KOPT-K1 (cell line): ENCODE measurements at regions not wholly inside any gene's neighbourhood (a gene's known extent, or its start where the extent isn't known, plus 50 kb on each side); places are given as distances from the start of the nearest gene placed in this dataset.

Source experiments
- H3K27ac ChIP-seq: fragments of 200-600 bp; sonication (generic); 2 replicates; pipeline ENCODE4 v1.5.1; 2016; ENCODE audit warnings: antibody characterized with exemption, mild to moderate bottlenecking, low read depth, low read length; ENCODE audit not compliant: poor library complexity, severe bottlenecking
- H3K36me3 ChIP-seq: fragments of 200-600 bp; sonication (generic); 2 replicates; pipeline ENCODE4 v1.5.1; 2017; ENCODE audit warnings: antibody characterized with exemption, mild to moderate bottlenecking, low read length, moderate library complexity; ENCODE audit not compliant: insufficient read depth
- H3K9me3 ChIP-seq: fragments of 200-600 bp; sonication (generic); 2 replicates; pipeline ENCODE4 v1.5.1; 2017; ENCODE audit warnings: antibody characterized with exemption, low read length, mild to moderate bottlenecking; ENCODE audit not compliant: insufficient read depth, poor library complexity, severe bottlenecking

DNA sequence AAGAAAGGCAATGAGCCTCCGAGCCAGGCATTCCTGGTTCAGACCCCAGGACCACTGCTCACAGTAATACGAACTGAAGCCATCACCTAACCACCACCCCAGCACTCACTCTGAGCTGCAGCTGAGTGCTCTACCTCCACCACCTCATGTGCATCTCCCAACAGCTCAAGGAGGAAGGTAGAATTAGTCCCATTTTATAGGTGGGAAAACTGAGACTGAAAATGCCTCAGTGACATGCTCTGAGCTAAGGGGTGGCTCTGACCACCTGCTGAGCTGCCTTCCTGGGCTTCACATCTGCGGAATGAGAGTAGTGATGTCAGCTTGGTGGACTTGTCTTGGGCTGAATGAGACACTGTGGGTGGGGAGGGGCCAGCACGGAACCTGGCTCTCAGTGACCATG is 159.7 kb upstream of the UNC5B start:
- no peaks in the 10 kb centered on the region for H3K9me3 ChIP-seq
- H3K27ac ChIP-seq: no peak overlapping the region
- H3K36me3 ChIP-seq: no peaks in the 10 kb centered on the region

DNA sequence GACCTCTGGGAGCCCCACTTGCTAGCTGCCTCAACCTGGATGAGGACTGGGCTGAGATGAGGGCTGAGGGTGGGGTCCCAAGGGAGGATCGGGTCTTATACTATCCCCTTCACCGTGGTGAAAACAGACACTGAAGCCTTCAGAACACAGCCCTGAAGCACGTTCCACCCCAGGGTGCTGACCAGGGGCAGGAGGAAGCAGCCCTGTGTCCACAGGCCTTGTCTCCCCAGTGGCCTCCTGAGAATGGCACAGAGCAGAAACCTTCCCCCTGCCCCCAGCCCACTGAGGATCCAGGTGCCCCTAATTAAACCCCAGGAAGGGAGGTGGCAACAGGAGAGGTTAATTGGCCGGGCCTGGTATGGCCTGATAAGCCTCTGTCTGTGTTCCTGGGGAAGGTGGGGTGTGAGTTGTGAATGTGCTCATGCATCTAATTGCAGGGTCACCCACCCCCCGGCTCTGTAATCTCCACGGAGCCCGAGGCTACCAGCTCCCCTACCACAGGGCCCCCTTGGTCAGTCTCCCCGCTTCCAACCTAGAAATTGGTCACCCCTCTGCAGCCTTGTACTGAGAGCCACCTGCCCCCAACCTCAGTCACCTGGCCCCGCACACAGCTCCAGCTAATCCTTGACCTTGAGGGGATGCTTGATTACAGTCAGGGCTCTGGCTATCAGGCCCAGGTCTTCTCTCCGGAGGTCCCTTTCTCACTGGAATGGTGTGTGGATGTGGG is 159.0 kb upstream of the UNC5B start:
- H3K27ac ChIP-seq: no peak overlapping the region
- no peaks in the 10 kb centered on the region for H3K9me3 ChIP-seq
- H3K36me3 ChIP-seq: no peaks in the 10 kb centered on the region

- Histone ChIP-seq H3K36me3 (no peaks in the 10 kb centered on the region), H3K9me3 (no peaks in the 10 kb centered on the region), H3K27ac (no peak overlapping the region)
Observed at GRCh38 chr10:71058308-71058707, 154.1 kb upstream of the UNC5B start.

DNA sequence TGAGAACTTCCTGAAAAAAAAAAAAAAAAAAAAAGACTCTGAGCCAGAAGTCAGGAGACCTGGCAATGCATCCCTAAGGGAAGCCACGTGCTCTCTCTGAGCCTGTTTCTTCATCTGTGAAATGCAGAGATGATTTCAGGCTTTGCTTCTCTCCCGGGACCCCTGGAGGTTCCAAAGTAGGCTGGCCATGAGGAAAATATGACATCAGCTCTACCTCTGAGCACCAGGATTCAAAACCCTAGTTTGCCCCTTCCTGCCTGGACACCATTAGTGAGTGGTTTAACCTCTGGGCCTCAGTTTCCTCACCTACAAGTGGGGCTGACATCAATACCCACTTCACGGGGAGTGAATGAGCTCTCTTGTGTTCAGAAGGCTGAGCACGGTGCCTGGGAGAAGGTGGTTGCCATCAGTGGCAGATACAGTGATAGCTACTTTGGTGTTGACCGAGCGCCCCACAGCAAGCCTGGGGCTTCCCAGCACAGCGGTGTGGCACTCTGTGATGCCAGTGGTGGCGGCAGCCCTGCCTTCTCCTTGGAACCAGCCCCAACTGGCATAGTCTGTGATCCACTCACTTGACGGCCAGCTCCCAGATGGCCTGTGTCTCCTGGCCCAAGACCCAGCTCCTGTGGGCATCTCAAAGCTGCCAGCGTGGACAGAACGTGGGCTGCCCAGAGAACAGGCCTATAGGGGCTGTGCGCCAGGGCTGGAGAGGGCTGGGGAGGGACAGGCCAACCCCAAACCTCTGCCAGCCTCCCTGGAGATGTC is 153.1 kb upstream of the UNC5B start:
- Histone ChIP-seq H3K27ac (no peak overlapping the region), H3K9me3 (no peaks in the 10 kb centered on the region), H3K36me3 (no peaks in the 10 kb centered on the region)

DNA sequence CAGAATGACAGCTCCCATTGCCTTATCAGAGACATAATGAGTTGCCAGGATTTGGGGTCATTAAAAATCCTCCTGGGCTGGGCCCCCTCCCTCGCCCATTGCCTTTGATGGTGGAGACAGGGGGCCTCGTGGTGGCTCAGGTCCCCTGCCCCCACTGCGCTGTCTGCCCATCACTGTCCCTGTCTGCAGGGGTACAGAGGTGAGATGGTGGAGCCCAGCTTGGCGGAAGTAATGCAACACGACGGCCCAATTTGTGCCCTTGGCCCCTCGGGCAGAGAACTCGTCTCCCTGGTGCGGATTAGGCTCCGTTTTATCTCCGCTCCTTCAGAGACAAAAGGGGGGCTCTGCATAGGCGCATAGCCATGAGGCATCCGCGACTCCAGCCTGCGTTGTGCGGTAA is 152.4 kb upstream of the UNC5B start:
- Histone ChIP-seq H3K9me3 (no peaks in the 10 kb centered on the region), H3K36me3 (no peaks in the 10 kb centered on the region), H3K27ac (no peak overlapping the region)

DNA sequence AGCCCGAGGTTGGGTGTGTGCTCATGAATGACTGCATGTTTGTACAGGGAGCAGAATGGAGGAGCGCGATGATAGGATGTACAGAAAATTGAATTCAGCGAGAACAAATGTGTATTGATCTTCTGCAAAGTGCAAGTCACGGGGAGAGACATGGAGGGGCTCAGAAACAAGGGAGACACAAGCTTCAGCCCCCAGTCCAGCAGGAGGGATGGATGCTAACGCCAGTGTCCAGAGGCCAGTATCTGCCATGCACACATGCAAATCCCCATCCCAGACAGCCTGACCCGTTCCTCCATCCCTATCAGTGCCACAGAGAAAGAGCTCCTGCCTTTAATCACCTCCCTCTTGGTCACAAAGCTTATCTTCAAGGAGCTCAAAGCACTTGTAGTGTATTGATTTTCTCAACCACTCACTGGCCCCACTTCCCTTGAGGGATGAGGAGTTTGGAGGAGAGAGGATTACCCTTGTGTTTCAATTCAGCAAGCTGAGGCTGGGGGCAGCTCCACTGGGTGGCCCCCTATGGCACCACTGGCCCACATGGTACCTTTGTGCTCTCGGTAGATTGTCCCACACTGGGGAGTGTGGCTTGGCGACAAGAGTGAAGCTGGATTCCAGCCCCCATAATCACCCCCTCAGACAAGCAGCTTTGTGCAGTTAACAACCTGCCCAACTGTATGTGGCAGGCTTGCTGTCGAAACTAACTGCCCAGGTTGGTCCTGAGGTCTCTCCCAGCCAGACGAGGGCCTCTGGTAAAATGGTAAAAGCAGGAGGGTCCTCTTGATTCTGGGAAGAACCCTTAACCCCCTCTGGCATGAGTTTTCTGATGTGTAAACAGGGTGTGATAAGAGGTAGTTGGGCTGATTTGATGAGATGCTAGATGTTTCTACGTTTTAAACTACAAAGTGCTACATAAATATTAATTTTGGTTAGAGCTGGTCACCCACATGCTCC is 151.6 kb upstream of the UNC5B start:
- Histone ChIP-seq H3K27ac (no peak overlapping the region), H3K36me3 (no peaks in the 10 kb centered on the region), H3K9me3 (no peaks in the 10 kb centered on the region)

GRCh38 chr10:71061472-71061871 is 150.9 kb upstream of the UNC5B start:
- Histone ChIP-seq H3K27ac (no peak overlapping the region), H3K36me3 (no peaks in the 10 kb centered on the region)

DNA sequence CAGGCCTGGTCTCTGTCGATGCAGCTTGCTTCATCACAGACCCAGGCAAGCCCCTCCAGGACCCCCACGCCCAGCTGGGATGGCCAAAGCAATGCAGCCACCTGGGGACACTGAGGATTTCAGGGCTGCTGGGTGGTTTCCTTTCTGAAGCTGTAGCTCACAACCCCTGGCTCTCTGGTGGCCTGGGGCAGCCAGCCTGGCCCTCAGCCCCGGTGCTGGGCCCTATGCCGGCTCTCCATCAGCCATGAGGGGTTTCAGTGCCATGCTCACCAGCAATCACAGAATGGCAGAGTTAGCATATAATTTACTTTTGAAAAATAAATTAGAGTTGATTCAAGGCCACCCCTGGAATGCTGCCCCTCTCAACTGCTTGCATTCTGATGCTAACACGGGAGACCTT is 150.2 kb upstream of the UNC5B start:
- Histone ChIP-seq H3K9me3 (no peaks in the 10 kb centered on the region), H3K27ac (no peak overlapping the region), H3K36me3 (no peaks in the 10 kb centered on the region)

More at GRCh38 chr10:71061472-71061871, 150.9 kb upstream of the UNC5B start:
- H3K9me3 ChIP-seq: no peaks in the 10 kb centered on the region

DNA sequence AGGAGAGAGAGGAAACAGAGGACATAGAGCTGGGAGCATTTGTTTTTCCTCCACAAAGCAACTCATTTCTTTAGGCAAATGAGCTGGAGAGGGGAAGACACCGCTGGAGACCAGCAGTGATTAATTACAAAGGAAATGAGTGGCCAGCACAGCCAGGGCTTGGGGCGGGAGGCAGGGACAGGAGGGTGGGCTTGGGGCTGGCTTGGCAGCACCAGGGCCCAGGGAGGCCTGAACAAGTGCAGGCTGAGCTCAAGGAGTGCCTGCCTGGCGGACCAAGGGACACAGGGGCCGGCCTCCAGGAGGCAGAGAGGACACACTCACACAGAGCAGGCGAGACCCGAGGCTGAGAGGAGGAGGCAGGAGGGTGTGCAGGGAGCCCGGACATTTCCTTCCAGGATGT is 149.0 kb upstream of the UNC5B start:
- Histone ChIP-seq H3K27ac (no peak overlapping the region), H3K9me3 (no peaks in the 10 kb centered on the region), H3K36me3 (no peaks in the 10 kb centered on the region)

GRCh38 chr10:71064413-71065118 is 147.8 kb upstream of the UNC5B start:
- no peaks in the 10 kb centered on the region for H3K36me3 ChIP-seq
- H3K27ac ChIP-seq: no peak overlapping the region
- H3K9me3 ChIP-seq: no peaks in the 10 kb centered on the region

- Histone ChIP-seq H3K36me3 (no peaks in the 10 kb centered on the region), H3K27ac (no peak overlapping the region), H3K9me3 (no peaks in the 10 kb centered on the region)
Observed at GRCh38 chr10:71065659-71066058, 146.7 kb upstream of the UNC5B start.

GRCh38 chr10:71066600-71066999 is 145.8 kb upstream of the UNC5B start:
- no peaks in the 10 kb centered on the region for H3K36me3 ChIP-seq
- H3K9me3 ChIP-seq: no peaks in the 10 kb centered on the region
- no peak overlapping the region for H3K27ac ChIP-seq

- Histone ChIP-seq H3K27ac (no peak overlapping the region), H3K9me3 (no peaks in the 10 kb centered on the region), H3K36me3 (no peaks in the 10 kb centered on the region)
Observed at GRCh38 chr10:71067098-71067740, 145.2 kb upstream of the UNC5B start.

- H3K9me3 ChIP-seq: no peaks in the 10 kb centered on the region
- H3K27ac ChIP-seq: no peak overlapping the region
- no peaks in the 10 kb centered on the region for H3K36me3 ChIP-seq
Observed at GRCh38 chr10:71068861-71069271, 143.5 kb upstream of the UNC5B start.
